Fibroblast of villous mesenchyme (primary cell): ENCODE measurements at regions not wholly inside any gene's neighbourhood (a gene's known extent, or its start where the extent isn't known, plus 50 kb on each side); places are given as distances from the start of the nearest gene placed in this dataset.
"Not testable (repeated sequence)": the region's sequence is repeated elsewhere in the genome, so short reads cannot be mapped to it uniquely, and the experiment has no call there.

Experiments used
- DNase-seq: peaks from one replicate; pipeline ENCODE4 v3.0.0-alpha.2; 2010; ENCODE audit warnings: low read depth
- H3K4me3 ChIP-seq: 2 replicates; pipeline ENCODE4 v1.5.1; 2011; ENCODE audit warnings: low read depth, mild to moderate bottlenecking, low read length
- CTCF ChIP-seq: IDR thresholded peaks from 2 replicates; pipeline ENCODE4 v1.5.1; 2012; ENCODE audit warnings: low read depth, mild to moderate bottlenecking, low read length; ENCODE audit not compliant: insufficient read depth

GRCh38 chr6:3672339-3672738, 79.2 kb downstream of the PXDC1 start:
- DNase-seq: not testable (repeated sequence)

GRCh38 chr6:3671382-3671781, 80.1 kb downstream of the PXDC1 start:
- TF ChIP-seq CTCF: no peak
- no peak overlapping the region for H3K4me3 ChIP-seq
- no peak for DNase-seq

More at GRCh38 chr6:3672339-3672738, 79.2 kb downstream of the PXDC1 start:
- H3K4me3 ChIP-seq: not testable (repeated sequence)

DNA sequence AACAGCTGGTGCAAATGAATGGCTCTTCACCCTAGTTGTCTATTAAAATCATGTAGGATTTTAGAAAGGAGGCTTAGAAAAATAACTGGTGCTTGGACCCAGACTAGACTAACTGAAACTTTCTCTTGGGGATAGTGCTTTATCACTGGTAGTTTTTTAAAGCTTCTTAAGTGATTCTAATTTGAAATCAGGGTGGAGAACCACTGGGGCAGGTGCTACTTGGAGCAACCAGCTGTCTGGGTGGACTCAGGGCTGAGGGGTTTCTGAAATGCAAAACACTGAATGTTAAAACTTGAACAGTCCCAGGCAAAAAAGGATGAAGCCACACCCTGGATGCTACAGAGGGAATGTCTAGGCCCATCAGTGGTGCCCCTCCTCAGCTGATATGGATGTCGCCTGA, 81.2 kb downstream of the PXDC1 start:
- TF ChIP-seq CTCF: no peak
- no peak for DNase-seq
- H3K4me3 ChIP-seq: no peak overlapping the region

- no peak overlapping the region for H3K4me3 ChIP-seq
Observed at GRCh38 chr6:3669916-3670315, 81.6 kb downstream of the PXDC1 start.

GRCh38 chr6:3665608-3666007, 85.9 kb downstream of the PXDC1 start:
- TF ChIP-seq CTCF: no peak
- DNase-seq: no peak
- no peak overlapping the region for H3K4me3 ChIP-seq

More at GRCh38 chr6:3669916-3670315, 81.6 kb downstream of the PXDC1 start:
- no peak for DNase-seq
- TF ChIP-seq CTCF: no peak

DNA sequence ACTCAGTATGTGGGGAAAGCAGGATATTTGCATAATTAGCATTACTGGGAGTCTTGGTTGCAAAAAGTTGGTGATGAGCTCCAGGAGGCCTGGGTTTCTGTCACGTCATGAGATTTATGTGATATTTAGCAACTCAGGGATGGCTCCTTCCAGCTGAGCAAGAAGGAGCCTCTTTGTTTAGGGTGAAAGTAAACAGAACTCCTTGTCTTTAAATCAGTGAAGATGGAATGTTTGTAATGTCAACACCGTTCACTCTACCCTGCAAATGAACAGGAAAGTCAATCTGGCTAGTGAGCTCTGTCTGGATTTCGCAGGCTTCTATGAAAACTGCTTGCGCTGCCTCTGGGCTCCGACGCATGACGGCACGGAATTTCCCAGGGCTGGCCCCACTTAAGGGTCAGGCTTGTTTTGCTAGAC, 86.9 kb downstream of the PXDC1 start:
- DNase-seq: peak; percentile 93
- TF ChIP-seq CTCF: no peak
- H3K4me3 ChIP-seq: no peak overlapping the region

- no peak overlapping the region for H3K4me3 ChIP-seq
- no peak for TF ChIP-seq CTCF
- no peak for DNase-seq
Observed at GRCh38 chr6:3663811-3664210, 87.7 kb downstream of the PXDC1 start.

- TF ChIP-seq CTCF: no peak
- no peak overlapping the region for H3K4me3 ChIP-seq
- DNase-seq: no peak
Observed at GRCh38 chr6:3663081-3663480, 88.4 kb downstream of the PXDC1 start.
